Effector memory CD8-positive, alpha-beta T cell (primary cell): ENCODE measurements at regions not wholly inside any gene's neighbourhood (a gene's known extent, or its start where the extent isn't known, plus 50 kb on each side); places are given as distances from the start of the nearest gene placed in this dataset.

Experiments used
- ATAC-seq: fragments of 150-1000 bp; cut with Tn5 transposase; replicated peaks from 2 replicates; pipeline ENCODE4 v1.10.0; 2021; ENCODE audit warnings: mild to moderate bottlenecking, moderate library complexity
- DNase-seq, 3 experiments: peaks; one replicate each; pipeline ENCODE4 v3.0.0; 2021
- H3K27ac Mint-ChIP-seq, 2 donors: one replicate each; pipeline ENCODE4 v1.8.0; 2022; ENCODE audit warnings: mild to moderate bottlenecking in 2 of 2, mixed read lengths in 2 of 2, moderate library complexity in 2 of 2
- H3K27me3 Mint-ChIP-seq, 2 donors: one replicate each; pipeline ENCODE4 v1.8.0; 2022; ENCODE audit warnings: mixed read lengths in 2 of 2
- H3K36me3 Mint-ChIP-seq: one replicate; pipeline ENCODE4 v1.8.0; 2022; ENCODE audit warnings: mild to moderate bottlenecking, moderate library complexity, mixed read lengths; ENCODE audit not compliant: insufficient read depth
- H3K4me1 Mint-ChIP-seq, 2 donors: one replicate each; pipeline ENCODE4 v1.8.0; 2022; ENCODE audit warnings: low read depth in 2 of 2, mixed read lengths in 2 of 2
- H3K4me3 Mint-ChIP-seq, 2 donors: one replicate each; pipeline ENCODE4 v1.8.0; 2022; ENCODE audit warnings: mild to moderate bottlenecking in 2 of 2, mixed read lengths in 2 of 2, moderate library complexity in 2 of 2
- H3K9me3 Mint-ChIP-seq, 2 donors: one replicate each; pipeline ENCODE4 v1.8.0; 2022; ENCODE audit warnings: mixed read lengths in 2 of 2

- peaks cover 7 to 8% of the 10 kb centered on the region in 2 donors for H3K9me3 Mint-ChIP-seq
- DNase-seq (no peak), ATAC-seq (no peak)
- H3K27me3 Mint-ChIP-seq = no peaks in the 10 kb centered on the region
- H3K4me1 Mint-ChIP-seq = no peaks in the 10 kb centered on the region
- no peak overlapping the region for H3K4me3 Mint-ChIP-seq
- H3K27ac Mint-ChIP-seq = no peak overlapping the region
- no peaks in the 10 kb centered on the region for H3K36me3 Mint-ChIP-seq
Measured at GRCh38 chr12:126510630-126511029, 1445.4 kb downstream of the AACS start.

DNA sequence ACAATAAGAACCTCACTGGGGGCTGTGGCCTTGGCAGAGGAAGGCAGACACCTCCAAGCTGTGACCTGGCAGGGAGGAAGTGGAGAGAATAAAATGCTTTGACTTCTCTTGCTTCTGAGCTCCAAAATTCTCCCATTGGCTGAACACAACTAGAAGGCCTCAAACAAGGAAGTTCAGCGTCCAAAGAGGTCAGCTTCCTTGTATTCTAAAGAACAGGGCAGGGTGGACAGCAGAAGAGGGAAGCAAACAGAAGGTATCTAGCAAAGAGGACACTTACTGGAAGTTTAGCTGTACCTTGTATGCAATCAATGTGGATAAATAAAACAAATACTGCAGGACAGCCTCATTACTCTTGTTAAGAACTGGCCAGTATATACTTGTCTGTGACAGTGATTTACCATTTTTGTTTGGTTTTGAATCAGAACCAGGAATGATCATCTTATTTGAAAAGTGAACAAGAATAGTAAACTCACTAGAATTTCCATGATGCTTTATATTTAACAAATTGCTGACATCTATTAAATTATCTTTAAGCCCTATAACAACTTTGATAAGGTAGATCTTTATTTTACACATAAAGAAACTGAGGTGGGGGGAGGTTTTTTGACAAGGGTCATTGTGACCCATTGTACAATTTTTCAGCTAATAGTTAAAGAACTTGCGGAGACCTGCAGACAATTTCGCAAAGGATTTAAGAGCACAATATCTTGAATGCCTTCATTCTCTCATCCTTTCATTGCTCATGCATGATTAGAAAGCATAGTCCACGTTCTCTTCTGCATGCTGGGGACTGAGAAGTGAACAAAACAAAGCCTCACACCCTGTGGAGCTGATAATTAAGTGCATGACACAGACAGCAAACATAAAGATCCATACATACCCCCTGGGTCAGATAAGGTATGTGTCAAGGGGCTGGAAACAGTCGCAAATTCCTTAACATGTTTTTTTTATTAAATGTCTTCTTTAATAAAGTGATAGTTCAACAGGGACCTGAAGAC, 1448.0 kb downstream of the AACS start:
- Mint-ChIP-seq H3K4me1 (no peaks in the 10 kb centered on the region), H3K27ac (no peak overlapping the region), H3K9me3 (peaks cover 0 to 1% of the 10 kb centered on the region in 2 donors), H3K27me3 (no peaks in the 10 kb centered on the region), H3K36me3 (no peaks in the 10 kb centered on the region), H3K4me3 (no peak overlapping the region)
- DNase-seq (no peak), ATAC-seq (no peak)

DNA sequence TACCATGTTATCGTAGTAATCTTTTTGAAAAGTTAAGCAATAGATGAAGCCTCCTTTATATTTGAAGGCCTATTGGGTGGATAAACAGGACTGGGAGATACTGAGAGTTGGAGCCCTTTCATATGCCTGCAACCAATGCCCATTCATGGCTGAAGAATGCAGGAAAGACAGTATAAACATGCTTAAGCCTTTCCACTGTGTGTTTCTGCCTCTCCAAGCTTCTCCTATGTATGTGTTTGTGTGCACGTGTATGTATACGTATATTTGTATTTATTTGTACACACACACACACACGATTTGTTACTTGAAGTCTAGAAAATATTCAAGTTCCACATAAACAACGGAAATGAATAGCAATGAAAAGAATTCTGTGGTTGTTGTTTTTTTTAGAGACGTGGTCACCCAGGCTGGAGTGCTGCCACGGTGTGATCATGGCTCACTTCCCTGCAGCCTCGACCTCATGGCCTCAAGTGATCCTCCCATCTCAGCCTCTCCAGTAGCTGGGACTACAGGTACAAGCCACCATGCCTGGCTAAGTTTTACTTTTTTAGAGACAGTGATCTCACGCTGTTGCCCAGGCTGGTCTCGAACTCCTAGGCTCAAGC, 1453.5 kb downstream of the AACS start:
- DNase-seq (no peak), ATAC-seq (no peak)
- Mint-ChIP-seq H3K36me3 (peaks cover 13% of the 10 kb centered on the region), H3K4me3 (no peak overlapping the region), H3K27me3 (no peaks in the 10 kb centered on the region), H3K4me1 (no peaks in the 10 kb centered on the region), H3K9me3 (peaks cover 0 to 1% of the 10 kb centered on the region in 2 donors), H3K27ac (no peak overlapping the region)

GRCh38 chr12:126519833-126520232, 1454.6 kb downstream of the AACS start:
- Mint-ChIP-seq H3K9me3 (peaks cover 0 to 1% of the 10 kb centered on the region in 2 donors), H3K27me3 (no peaks in the 10 kb centered on the region), H3K36me3 (peaks cover 14% of the 10 kb centered on the region), H3K4me1 (no peaks in the 10 kb centered on the region), H3K4me3 (no peak overlapping the region), H3K27ac (no peak overlapping the region)
- DNase-seq (no peak), ATAC-seq (no peak)

DNA sequence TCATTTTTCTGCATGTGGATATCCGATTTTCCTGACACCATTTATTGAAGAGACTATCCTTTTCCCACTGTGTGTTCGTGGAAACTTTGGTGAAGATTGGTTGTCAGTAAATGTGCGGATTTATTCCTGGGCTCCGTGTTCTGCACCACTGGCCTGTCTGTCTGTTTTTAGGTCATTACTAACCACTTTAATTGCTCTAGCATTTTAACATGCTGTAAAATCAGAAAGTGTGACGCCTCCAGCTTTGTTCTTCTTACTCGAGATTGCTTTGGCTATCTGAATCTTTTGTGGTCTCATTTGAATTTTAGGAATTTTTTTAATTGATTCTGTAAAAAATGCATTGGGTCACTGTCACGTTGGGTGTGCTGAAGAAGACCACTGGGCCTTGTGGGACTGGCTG, 1458.7 kb downstream of the AACS start:
- peaks cover 14% of the 10 kb centered on the region for H3K36me3 Mint-ChIP-seq
- H3K4me3 Mint-ChIP-seq = peak overlapping the region in 1 of 2 donors; percentile 39
- ATAC-seq (no peak), DNase-seq (no peak)
- peak overlapping the region; percentile 3 to 41 for H3K27ac Mint-ChIP-seq
- no peaks in the 10 kb centered on the region for H3K4me1 Mint-ChIP-seq
- no peaks in the 10 kb centered on the region for H3K9me3 Mint-ChIP-seq
- no peaks in the 10 kb centered on the region for H3K27me3 Mint-ChIP-seq

DNA sequence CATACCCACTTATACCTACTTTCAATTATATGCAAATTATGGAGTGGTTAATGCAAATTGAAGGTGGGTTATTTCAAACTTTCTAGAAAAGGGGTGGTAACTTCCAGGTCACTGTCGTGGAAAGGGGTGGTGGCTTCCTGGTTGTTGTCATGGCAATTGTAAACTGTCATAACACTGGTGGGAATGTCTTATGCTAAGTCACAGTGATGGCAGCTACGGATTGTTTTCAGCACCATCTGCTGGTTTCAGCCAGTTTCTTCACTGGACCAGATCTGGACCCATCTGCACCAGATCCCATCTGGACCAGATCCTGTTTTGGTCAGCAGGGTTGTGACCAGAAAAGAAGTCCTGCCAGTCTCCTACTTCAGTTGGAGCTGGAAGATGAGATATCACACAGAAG, 1469.3 kb downstream of the AACS start:
- no peak for ATAC-seq
- no peaks in the 10 kb centered on the region for H3K36me3 Mint-ChIP-seq
- peaks cover 7 to 15% of the 10 kb centered on the region in 2 donors for H3K27me3 Mint-ChIP-seq
- no peaks in the 10 kb centered on the region for H3K4me1 Mint-ChIP-seq
- H3K4me3 Mint-ChIP-seq = no peak overlapping the region
- DNase-seq = no peak
- H3K27ac Mint-ChIP-seq = no peak overlapping the region
- no peaks in the 10 kb centered on the region for H3K9me3 Mint-ChIP-seq

DNA sequence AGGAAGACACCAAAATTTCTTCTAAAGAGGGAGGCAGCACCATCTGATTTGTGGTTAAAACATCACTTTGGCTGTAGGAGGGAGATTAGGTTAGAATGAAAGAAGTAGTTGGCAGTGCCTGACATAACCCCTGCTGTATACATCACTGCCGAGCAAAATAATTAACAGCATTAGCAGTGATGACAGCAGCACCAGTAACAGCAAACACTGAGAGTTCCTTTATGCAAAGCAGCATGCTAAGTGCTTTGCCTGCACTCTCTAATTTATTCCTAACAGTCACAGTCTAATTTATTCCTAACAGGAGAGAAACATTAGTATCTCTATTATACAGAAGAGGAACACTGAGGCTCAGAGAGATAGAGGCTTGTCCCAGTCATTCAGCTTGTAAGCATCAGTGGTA, 1469.7 kb downstream of the AACS start:
- Mint-ChIP-seq H3K4me1 (no peaks in the 10 kb centered on the region), H3K4me3 (no peak overlapping the region), H3K27me3 (peaks cover 7 to 13% of the 10 kb centered on the region in 2 donors), H3K27ac (no peak overlapping the region), H3K36me3 (no peaks in the 10 kb centered on the region), H3K9me3 (no peaks in the 10 kb centered on the region)
- DNase-seq (no peak), ATAC-seq (no peak)

GRCh38 chr12:126535971-126536370, 1470.7 kb downstream of the AACS start:
- H3K9me3 Mint-ChIP-seq = no peaks in the 10 kb centered on the region
- no peak overlapping the region for H3K4me3 Mint-ChIP-seq
- no peak overlapping the region for H3K27ac Mint-ChIP-seq
- no peaks in the 10 kb centered on the region for H3K36me3 Mint-ChIP-seq
- ATAC-seq (no peak), DNase-seq (no peak)
- H3K27me3 Mint-ChIP-seq = peaks cover 7 to 8% of the 10 kb centered on the region in 2 donors
- no peaks in the 10 kb centered on the region for H3K4me1 Mint-ChIP-seq

GRCh38 chr12:126537961-126538530, 1472.8 kb downstream of the AACS start:
- DNase-seq = no peak
- Mint-ChIP-seq H3K36me3 (no peaks in the 10 kb centered on the region), H3K27ac (no peak overlapping the region), H3K27me3 (peaks cover 7 to 8% of the 10 kb centered on the region in 2 donors), H3K4me1 (no peaks in the 10 kb centered on the region), H3K9me3 (no peaks in the 10 kb centered on the region), H3K4me3 (no peak overlapping the region)
- no peak for ATAC-seq

- Mint-ChIP-seq H3K27ac (no peak overlapping the region), H3K4me1 (no peaks in the 10 kb centered on the region), H3K36me3 (no peaks in the 10 kb centered on the region), H3K9me3 (no peaks in the 10 kb centered on the region), H3K27me3 (peaks cover 7 to 8% of the 10 kb centered on the region in 2 donors), H3K4me3 (no peak overlapping the region)
- no peak for DNase-seq
- no peak for ATAC-seq
Measured at GRCh38 chr12:126538888-126539287, 1473.7 kb downstream of the AACS start.

GRCh38 chr12:126545411-126545810, 1480.2 kb downstream of the AACS start:
- peaks cover 0 to 1% of the 10 kb centered on the region in 2 donors for H3K9me3 Mint-ChIP-seq

DNA sequence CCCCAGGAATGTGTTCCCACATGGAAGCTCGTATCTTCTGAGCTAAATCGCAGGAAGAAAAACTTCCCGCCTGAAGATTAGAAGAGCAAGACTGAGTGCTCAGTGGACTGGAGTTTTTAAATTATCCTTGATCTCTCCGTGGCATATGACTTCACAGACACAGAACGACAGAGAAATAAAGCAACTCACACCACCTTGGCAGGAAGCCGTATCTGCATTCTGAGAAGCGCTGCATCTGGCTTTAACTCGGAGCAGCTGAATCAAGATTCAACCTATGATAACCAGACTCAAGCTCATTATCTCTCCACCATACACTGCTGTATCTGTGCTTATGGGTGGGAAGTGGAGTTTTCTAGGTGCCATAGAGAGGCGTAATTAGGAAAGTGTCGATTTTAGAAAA, 1482.7 kb downstream of the AACS start:
- H3K27me3 Mint-ChIP-seq = no peaks in the 10 kb centered on the region
- H3K27ac Mint-ChIP-seq = no peak overlapping the region
- no peak overlapping the region for H3K4me3 Mint-ChIP-seq
- ATAC-seq = no peak
- no peak for DNase-seq
- peaks cover 0 to 1% of the 10 kb centered on the region in 2 donors for H3K9me3 Mint-ChIP-seq
- no peaks in the 10 kb centered on the region for H3K36me3 Mint-ChIP-seq
- no peaks in the 10 kb centered on the region for H3K4me1 Mint-ChIP-seq

More at GRCh38 chr12:126545411-126545810, 1480.2 kb downstream of the AACS start:
- H3K36me3 Mint-ChIP-seq = no peaks in the 10 kb centered on the region
- no peaks in the 10 kb centered on the region for H3K4me1 Mint-ChIP-seq
- no peak for ATAC-seq
- H3K27me3 Mint-ChIP-seq = no peaks in the 10 kb centered on the region
- no peak for DNase-seq
- H3K4me3 Mint-ChIP-seq = no peak overlapping the region
- H3K27ac Mint-ChIP-seq = no peak overlapping the region

- Mint-ChIP-seq H3K27ac (no peak overlapping the region), H3K4me3 (no peak overlapping the region), H3K4me1 (no peaks in the 10 kb centered on the region), H3K36me3 (peaks cover 2% of the 10 kb centered on the region), H3K27me3 (peaks cover 0 to 9% of the 10 kb centered on the region in 2 donors), H3K9me3 (no peaks in the 10 kb centered on the region)
- ATAC-seq (no peak), DNase-seq (no peak)
Measured at GRCh38 chr12:126551869-126552268, 1486.6 kb downstream of the AACS start.
